HT1080 (cell line): ENCODE measurements at regions not wholly inside any gene's neighbourhood (a gene's known extent, or its start where the extent isn't known, plus 50 kb on each side); places are given as distances from the start of the nearest gene placed in this dataset.

Experiments
- DNase-seq: peaks from one replicate; pipeline ENCODE4 v3.0.0-alpha.2; 2015; ENCODE audit warnings: low read depth

- no peak for DNase-seq
Observed at GRCh38 chr2:5841126-5841525, 148.9 kb downstream of the SOX11 start.

GRCh38 chr2:5842326-5842725 is 150.1 kb downstream of the SOX11 start:
- DNase-seq, result no peak

- DNase-seq, result peak; percentile 15
Observed at GRCh38 chr2:5845798-5846330, 153.7 kb downstream of the SOX11 start.

GRCh38 chr2:5846881-5847280 is 154.7 kb downstream of the SOX11 start:
- DNase-seq, result peak; percentile 52

GRCh38 chr2:5849562-5849961 is 157.4 kb downstream of the SOX11 start:
- no peak for DNase-seq

- DNase-seq, result no peak
Observed at GRCh38 chr2:5851410-5851809, 159.2 kb downstream of the SOX11 start.

- no peak for DNase-seq
Observed at GRCh38 chr2:5854797-5855196, 162.6 kb downstream of the SOX11 start.

GRCh38 chr2:5867056-5867455 is 174.9 kb downstream of the SOX11 start:
- no peak for DNase-seq

GRCh38 chr2:5868931-5869330 is 176.7 kb downstream of the SOX11 start:
- DNase-seq, result no peak

- DNase-seq, result no peak
Observed at GRCh38 chr2:5869936-5870335, 177.8 kb downstream of the SOX11 start.

GRCh38 chr2:5877360-5877759 is 185.2 kb downstream of the SOX11 start:
- peak; percentile 62 for DNase-seq

- DNase-seq, result no peak
Observed at GRCh38 chr2:5885451-5886173, 193.4 kb downstream of the SOX11 start.

GRCh38 chr2:5886462-5886861 is 194.3 kb downstream of the SOX11 start:
- no peak for DNase-seq

GRCh38 chr2:5888126-5888525 is 195.9 kb downstream of the SOX11 start:
- no peak for DNase-seq

GRCh38 chr2:5889519-5889918 is 197.3 kb downstream of the SOX11 start:
- no peak for DNase-seq

- DNase-seq, result no peak
Observed at GRCh38 chr2:5894355-5894754, 202.2 kb downstream of the SOX11 start.

- no peak for DNase-seq
Observed at GRCh38 chr2:5895284-5895683, 203.1 kb downstream of the SOX11 start.

- DNase-seq, result no peak
Observed at GRCh38 chr2:5897249-5897648, 205.1 kb downstream of the SOX11 start.

GRCh38 chr2:5898667-5899066 is 206.5 kb downstream of the SOX11 start:
- no peak for DNase-seq

- no peak for DNase-seq
Observed at GRCh38 chr2:5905661-5906060, 213.5 kb downstream of the SOX11 start.

- no peak for DNase-seq
Observed at GRCh38 chr2:5908071-5908470, 215.9 kb downstream of the SOX11 start.

- DNase-seq, result no peak
Observed at GRCh38 chr2:5911718-5912117, 219.5 kb downstream of the SOX11 start.

- DNase-seq, result no peak
Observed at GRCh38 chr2:5913711-5914395, 221.7 kb downstream of the SOX11 start.
